Hematopoietic multipotent progenitor cell treated with erythropoietin and hydrocortisone succinate and interleukin-3 and kit ligand, for 4 days (in vitro differentiated cells): ENCODE measurements at regions not wholly inside any gene's neighbourhood (a gene's known extent, or its start where the extent isn't known, plus 50 kb on each side); places are given as distances from the start of the nearest gene placed in this dataset.

ENCODE experiments used
- DNase-seq: peaks from one replicate; pipeline ENCODE4 v3.0.0-alpha.2; 2015

DNA sequence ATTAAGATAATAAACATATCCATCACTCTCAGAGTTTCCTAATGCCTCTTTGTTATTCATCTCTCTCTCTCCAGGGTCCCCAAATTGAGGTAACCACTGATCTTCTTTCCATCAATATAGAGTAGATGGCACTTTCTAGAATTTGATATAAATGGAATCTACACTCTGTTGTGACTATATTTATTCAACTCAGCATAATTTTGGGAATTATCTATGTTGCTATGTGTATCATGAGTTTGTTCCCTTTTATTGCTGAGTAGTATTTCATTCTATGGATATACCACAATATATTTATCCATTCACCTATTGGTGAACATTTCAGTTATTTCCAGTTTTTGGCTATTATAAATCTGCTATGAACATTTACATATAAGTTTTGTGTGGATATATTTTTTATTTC, 230.7 kb downstream of the HLX start:
- no peak for DNase-seq

DNA sequence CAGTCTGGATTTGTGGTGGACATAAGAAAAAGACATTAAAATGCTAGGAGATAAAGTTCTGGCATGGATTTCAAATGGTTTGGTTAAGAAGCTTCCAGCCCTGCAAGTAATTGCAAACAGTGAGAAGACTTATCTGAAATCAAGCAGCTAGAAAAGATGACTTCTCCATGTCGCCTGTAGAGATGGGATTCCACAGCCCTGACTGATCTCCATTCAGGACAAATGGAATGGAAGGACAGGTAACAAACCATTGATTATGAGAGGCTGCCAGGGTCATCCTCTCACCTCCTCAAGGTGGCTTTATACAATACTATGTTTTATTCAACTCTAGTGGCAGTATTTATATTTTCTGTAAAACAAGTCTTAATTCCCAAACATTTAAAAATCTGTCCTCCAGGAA, 237.9 kb downstream of the HLX start:
- no peak for DNase-seq

DNA sequence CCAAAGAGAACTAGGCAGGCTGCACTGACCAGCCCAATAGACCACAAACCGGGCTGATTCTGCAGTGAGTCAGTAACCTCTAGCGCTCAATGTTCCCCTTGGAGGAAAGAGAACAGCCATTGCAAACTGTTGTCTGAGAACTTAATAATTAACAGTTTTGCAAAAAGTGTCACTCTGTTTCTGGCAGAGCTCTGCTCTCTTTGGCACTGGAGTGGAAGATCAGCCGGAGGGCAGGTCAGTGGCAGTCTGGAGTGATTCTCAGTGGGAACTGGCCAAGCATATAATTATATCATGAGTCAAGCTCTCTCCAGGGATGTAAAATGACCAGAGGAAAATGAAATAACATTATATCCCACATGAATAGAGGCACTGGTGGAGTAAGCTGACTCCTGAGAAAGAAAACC, 238.3 kb downstream of the HLX start:
- no peak for DNase-seq

DNA sequence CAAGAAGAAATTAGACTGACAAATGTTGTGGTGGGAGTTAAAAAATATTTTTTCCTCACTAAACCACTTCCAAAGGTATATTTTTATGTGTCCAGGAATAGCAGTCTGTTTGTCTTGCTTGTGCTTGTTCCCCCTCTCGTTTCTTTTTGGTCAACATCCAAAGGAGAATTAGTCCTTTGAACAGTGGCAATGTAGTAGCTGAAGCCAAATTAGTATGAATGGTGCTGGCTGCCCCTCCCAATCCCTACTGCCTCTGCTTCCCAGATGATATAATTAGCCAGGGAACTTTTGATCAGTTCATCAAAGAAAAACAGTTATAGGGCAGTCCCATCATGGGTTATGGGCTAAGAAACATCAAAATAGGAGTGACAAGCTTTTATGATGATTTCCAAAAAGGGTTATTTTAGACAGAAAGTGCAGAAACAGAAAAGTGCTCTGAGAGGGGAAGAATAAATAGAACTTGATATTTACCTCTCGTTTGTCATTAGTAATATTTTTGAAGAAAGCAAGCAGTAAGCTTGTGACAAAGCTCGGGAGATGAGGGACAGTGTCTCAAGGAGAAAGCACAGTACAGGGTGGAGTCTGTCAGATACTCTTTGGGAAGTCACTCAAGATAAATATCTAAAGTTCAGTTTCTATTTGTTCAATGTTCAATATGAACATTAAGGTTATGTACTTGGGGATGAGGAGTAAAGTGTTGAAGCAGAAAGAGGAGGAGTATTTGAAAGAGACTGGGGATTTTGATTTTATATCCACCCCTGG, 239.1 kb downstream of the HLX start:
- no peak for DNase-seq

DNA sequence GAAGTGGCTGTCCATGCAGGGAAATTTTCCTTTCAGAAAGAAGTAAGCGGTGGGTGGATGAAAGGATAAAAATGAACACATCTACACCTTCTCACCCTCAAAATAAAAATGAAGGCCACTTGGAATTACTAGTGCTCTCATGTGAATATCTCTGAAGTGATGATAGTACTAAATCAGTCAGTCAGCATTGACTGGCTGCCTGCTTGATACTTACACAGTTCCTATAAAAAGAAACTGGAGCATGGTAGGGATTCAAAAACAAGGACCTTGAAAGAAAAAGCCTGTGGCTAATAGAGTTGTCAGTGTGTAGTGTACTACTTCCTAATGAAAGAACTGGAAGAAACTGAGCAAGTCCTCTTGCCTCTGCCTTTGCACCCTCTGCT, 239.7 kb downstream of the HLX start:
- no peak for DNase-seq

DNA sequence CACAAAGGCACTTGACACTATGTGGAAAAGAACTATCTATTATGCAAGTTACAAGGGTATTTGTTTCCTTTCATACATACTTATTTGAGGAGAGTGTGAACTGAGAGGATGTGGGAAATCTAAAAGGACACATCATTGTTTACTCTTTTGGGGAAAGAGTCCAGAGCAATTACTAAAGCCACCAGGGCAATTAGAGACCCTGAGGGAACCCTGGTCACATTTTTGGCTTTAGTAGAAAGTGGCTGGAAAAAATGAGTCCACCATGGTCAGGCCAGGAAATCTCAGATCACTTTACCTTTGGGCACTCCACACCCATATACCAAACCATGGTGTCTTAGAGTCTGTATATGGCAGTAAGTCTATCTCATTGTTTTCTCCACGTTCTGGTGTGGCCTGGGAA, 243.3 kb downstream of the HLX start:
- no peak for DNase-seq

DNA sequence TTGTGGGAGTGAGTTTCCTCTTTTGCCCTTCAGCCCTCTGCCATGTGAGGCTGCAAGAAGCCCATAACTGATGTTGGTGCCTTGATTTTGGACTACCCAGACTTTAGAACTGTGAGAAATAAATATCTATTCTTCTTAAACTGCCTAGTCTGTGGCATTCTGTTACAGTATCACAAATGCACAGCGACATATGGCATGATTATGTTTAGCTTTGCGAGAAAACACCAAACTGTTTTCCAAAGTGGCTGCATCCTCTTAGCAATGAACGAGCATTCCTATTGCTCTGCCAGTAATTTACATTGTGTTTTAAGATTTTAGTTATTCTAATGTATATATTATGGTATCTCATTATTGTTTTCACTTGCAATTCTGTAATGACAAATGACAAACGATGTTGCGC, 246.7 kb downstream of the HLX start:
- no peak for DNase-seq

DNA sequence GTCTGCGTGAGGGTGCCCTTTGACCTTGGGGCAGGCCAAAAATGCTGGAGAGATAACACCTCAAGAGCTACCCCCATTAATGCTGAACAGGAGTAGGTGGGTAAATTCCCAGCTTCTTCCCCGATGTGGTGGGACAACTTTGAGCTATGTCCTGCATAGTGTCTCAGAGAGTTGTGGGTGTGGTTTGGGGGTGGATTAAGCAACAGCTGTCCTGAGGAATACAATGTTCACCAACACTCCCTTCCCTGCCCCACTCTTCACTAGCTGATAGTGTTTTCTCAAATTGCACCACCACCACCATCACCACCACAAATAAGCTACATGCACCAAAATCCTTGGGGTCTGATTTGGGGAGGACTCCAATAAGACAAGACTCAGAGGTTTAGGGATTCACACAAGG, 258.4 kb downstream of the HLX start:
- no peak for DNase-seq

DNA sequence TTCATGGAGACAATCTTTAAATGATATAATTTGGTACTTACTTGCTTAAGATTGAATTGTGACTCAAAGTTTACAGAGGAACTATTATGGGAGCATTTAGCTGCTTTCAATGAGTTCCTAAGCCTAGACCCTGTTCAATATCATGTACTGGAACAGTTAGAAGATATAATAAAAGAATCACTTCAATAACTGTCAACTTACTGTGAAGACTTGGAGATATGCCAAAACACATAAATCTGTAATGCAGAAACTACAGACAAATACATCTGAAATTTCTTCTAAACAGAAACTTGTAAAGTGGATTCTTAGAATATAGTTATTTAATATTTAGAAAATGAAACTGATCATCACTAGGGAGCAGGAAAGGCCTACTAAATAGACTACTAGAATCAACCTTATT, 259.3 kb downstream of the HLX start:
- no peak for DNase-seq

DNA sequence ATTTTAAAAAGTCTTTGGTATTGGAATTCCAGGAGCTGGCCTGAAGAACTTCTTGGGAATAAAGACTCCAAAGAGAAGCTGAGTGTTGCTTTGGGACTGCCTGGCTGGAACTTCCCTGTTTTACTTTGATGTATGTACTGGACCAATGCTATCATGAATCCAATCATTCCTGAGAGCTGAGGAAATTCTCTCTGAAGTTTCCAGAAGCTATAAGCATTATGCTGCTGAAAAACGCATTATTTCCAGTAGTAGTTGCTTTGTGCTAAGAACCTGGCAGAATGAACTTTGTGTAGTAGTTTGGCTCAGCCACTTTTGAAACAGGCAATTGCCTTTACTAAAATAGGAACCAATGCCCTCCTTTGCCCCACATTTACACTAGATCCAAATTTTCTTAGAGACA, 260.7 kb downstream of the HLX start:
- no peak for DNase-seq

DNA sequence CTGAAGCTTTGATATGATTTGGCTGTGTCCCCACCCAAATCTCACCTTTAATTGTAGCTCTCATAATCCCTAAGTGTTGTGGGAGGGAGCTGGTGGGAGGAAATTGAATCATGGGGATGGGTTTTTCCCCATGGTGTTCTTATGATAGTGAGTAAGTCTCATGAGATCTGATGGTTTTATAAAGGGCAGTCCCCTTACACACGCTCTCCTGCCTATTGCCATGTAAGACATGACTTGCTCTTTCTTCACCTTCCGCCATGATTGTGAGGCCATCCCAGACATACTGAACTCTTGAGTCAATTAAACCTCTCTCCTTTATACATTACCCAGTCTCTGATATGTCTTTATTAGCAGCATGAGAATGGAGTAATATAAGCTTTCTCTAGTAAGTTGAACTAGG, 261.9 kb downstream of the HLX start:
- no peak for DNase-seq

DNA sequence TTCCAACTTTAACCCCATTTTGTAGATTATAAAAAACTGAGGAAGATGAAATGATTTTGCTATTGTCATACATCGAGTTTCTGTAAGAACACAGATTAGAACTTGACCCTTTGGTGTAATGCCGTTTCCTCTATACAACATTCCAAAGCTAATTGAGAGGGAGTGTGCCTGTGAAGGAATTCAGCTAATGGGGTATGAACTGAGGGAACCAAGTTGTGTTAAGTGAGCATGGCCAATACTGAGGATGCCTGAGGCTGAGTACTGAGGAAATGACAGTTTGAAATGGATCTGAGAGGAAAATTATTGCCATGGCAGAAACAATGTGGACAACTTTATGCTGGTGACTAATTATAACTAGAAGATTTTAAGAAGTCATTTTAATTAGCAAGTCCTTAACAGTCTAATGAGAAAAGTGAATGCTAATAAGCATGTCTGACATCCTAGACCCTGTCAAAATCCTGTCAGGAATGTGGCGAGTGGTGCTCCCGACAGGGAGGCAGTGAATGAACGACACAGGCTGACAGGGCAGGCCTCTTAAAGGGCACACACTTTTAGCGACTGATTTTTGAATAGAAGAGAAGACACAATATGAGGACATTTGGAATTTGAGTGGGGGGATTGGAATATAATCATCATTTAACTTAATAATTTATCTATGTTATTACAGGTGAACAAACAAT, 262.5 kb downstream of the HLX start:
- DNase-seq, result no peak

DNA sequence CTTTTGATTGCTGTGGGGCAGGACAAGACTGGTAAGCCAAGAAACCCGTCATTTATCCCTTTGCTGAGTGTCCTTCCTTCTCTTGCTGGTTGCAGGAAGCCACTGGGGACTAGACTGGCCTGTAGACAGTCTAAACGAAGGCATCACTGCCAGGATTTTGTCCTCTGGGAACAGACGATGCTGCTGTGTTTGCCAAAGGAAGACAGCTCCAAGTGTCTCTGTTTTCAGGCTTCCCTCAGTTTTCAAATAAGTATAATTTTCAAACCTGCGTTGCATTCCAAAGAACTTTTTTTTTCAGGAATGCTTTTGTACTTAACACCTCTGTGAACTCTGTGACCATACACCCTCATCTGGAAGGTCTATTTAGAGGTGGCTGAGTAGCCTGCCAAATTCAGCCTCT, 269.4 kb downstream of the HLX start:
- DNase-seq, result no peak

DNA sequence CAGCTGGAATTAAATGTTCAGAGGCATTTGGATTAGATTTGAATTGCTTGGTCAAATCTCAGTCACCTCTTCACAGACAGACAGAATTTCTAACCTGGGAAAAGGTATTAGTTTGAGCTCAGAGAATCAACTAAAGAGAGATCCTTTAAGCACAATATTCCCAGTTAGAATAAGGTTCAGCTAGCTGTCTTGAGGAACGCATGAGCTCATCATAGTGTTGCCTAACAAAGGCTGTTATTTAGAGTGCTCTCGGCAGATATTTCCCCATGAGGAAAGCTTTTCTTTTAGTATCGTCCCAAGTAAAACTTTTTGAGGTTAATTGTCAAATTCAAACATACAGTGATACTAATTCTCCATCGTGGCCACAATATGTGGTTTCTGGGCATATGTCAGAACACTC, 269.9 kb downstream of the HLX start:
- no peak for DNase-seq

DNA sequence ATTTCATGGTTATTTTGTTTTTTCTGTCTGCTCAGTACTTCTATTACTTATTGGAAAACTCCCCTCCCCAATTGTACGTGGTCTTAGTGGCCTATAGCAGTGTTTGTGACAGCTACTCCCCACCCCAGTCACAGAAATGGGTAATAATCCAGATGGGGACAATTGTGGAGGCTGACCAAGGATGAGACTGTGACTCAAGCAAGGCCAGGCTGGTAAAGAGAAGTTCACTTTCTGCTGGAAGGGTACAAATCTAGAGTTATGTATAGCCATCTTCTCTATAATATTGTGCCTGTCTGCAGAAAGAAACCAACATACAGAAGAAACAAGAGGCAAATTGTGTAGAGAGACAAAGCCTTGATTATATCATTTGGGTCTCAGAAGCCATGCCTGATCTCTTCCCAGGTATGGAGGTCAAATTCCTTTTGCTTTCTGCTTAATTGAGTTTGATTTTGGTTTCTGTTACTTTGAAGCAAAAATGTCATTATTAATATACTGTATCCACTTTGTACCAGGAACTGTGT, 270.4 kb downstream of the HLX start:
- no peak for DNase-seq

DNA sequence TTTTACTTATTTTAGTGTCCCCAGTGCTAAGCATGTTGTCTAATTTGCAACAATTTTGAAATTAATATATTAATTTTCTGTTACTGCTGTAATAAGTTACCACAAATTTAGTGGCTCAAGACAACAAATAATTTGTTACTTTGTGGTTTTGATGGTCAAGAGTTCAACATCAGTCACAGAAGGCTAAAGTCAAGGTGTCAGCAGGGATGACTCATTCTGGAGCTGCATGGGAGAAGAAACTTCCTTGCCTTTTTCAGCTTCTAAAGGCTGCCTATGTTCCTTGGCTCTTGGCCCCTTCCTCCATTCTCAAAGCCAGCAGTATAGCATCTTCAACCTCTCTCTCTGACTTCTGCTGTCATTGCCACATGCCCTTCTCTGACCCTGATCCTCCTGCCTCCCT, 271.8 kb downstream of the HLX start:
- DNase-seq, result no peak

DNA sequence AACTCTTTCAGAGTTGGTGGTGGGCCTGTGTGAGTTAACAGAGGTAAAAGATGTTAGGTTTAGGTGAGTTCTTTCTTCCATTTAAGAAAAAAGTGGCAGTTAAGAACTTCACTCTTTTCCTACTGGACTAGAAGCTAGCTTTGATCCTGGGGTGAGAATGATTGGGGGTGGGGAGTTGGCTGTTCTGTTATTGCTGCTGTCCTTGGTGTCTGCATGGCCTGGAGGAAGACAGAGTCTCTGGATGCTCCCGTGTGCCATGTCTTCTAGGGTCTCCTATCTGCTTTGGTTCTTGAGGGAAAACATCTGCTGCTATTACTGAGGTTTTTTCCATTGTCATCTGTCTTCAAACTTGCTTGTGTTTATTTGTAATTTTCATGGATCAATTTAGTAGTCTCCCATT, 275.7 kb downstream of the HLX start:
- no peak for DNase-seq

DNA sequence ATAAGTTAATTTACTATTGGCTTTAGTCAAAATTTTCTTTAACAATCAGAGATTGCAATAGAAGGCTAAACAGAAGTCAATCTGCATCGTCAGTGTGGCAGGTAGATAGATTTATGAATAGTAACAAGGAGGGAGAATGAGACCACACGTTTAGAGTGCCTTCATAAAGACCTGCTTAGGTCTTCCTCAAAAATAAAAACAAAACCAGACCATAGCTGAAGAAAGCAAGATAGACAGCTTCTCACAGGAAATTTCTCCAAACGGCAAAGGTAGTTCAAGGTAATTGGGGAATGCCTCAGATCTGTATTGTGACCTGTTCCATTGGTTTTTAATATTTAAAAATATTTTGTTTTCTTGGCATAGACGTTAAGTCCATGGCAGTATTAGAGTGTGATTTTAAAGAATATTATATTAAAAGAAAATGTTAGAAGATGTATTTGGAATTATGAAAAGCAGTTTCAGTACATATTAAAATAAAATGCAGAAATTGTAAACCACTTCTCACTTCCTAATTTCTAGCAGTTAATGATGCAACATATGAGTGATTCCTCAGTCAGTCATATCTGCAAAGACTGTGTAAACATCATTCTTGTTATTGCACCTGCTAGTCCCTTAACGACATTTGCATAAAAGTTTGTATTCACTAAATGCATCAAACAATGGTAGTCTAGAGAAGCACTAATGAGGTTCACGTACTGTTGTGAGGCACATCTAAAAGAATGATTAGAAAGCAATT, 278.0 kb downstream of the HLX start:
- DNase-seq, result peak; percentile 58

DNA sequence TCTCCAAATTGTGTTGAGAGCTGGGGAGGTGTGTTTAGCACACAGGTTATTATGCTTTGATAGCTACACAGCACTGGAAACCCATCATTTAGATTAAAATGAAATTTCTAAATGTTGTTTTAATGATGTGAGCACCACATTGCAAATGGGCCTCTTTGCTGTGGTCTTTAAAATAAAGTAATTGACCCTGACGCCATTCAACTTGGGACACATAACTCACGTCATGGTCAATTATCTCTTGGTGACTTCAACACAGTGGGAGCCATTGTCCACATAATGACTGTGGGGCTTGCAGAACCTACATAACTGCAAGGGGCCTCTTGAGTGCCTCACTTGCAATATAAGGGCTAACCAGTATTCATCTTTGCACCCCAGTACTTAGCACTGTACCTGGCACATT, 280.4 kb downstream of the HLX start:
- no peak for DNase-seq

DNA sequence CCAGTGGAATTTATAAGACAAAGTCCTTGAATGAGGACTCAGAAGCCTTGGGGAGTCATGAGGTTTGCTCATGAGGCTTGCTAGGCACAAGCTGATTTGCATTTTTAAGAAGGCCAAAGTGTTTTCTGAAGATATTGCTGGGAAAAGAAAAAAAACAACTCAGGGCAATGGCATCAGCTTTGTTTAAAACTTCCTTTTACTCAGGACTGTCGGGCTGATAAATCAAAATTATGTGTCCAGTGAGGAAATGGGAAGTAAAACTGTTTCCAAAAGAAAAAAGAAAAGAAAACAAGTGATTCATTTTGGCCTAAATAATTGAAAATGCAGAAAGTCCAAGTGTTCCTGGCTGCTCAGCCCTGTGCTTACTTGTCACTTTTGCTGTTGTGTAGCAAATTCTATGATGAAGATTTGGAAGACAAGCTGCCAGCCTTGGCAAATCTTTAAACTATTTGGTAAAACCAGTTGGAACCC, 282.4 kb downstream of the HLX start:
- no peak for DNase-seq

DNA sequence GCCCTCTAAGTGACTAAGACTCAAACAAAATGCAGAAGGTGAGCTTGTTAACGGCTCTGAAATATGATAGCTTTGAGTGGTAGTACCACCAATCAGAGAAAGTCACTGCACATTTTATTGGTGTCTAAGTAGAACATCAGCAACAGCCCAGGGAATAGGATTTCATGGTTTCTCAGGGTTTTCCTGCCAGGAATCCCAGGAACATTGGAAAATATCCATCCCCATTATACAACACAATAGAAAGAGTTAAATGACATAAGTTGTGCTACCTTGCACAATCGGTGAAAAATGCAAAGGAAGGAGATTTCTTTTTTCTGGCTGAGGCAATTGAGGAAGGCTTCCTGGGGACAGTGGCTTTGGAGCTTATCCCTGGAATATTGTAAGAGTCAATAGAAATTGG, 283.1 kb downstream of the HLX start:
- DNase-seq, result no peak

DNA sequence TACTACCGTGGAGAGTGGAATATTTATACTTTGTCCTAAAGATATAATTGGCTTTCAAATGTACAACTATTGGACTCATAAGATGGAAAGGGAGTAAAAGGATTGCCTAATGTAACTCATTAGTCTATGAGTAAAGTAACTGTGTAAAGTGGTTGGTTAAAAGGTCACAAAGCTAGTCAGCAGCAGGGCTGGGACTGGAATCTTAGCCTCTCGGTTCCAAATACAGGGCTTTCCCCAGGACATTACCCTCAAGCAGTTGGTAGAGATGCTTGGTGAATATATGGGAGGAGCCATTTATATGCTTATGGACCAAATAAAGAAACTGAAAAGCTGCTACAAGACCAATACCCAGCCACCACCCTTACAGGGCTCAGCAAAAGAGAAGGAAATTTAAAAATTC, 283.7 kb downstream of the HLX start:
- no peak for DNase-seq

DNA sequence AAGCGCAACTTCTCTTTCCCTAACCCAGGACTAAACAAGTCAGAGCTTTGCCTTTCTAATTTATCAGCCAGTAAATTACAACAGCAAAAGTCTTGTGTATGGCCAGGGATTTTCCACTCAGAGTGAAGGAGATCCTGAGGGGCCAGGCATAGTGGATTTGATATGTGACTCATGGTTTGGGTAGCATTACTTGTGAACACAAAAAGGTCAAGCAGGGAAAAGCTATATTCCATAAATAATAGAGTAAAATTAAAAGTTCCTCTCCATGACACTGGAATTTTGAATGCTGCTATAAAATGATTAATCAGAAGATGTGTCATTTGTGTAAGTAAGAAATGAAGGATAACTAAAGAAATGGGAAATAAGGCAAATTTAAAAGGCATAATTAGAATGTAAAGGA, 284.8 kb downstream of the HLX start:
- DNase-seq, result no peak
